HG03175 (cell line): ENCODE measurements at regions not wholly inside any gene's neighbourhood (a gene's known extent, or its start where the extent isn't known, plus 50 kb on each side); places are given as distances from the start of the nearest gene placed in this dataset.
"Not testable (repeated sequence)": the region's sequence is repeated elsewhere in the genome, so short reads cannot be mapped to it uniquely, and the experiment has no call there.

Experiments used
- ATAC-seq: cut with Tn5 transposase; IDR thresholded peaks from one replicate; pipeline ENCODE4 v1.9.1; 2021; ENCODE audit warnings: mild to moderate bottlenecking, moderate library complexity; ENCODE audit not compliant: unreplicated experiment

DNA sequence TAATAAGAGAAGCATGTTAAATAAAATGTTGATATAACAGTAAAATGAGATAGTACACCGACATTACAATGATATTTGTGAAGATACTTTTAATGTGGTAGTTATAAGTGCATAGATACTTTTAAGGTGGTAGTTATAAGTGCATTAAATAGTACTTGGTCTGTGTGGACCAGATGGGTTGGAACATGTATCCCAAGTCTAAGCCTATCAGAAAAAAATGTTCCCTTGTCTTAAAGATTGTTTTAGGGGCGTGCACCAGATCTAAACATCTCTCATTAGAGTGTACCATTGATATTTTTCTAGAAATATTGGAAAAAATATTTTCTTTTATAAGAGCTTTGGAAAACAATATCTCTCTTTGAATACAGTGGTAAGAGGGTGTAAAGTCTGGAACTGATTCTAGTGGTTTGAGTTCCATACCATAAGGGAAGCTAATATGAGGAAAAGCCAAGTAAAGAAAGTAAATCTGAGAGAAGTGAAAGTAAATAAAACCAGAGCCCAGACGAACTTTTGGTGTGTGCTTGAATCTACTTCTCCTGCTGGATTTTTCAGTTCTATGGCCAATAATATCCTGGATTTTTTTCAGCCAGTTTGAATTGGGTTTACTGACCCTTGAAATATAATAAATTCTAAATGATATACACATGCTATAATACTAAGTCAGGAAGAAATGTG is 175.3 kb downstream of the MBL2 start:
- no peak for ATAC-seq

DNA sequence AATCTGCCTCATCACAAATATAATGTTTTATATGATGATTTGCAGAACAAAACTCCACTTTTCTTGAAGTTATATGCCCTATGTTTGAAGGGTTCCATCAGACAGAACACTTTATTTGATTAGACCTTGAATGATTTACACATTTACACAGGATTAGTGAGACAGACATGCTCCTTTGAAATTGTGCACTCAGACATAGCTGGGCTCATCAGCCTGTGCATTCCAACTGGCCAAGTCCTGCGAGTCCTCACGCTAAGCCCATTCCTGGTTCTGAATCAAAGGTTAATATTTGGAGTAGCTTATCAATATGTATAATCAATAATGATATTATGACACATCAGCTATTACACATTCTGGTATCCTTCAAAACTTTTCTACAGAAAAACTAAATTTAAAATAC is 173.6 kb downstream of the MBL2 start:
- no peak for ATAC-seq

DNA sequence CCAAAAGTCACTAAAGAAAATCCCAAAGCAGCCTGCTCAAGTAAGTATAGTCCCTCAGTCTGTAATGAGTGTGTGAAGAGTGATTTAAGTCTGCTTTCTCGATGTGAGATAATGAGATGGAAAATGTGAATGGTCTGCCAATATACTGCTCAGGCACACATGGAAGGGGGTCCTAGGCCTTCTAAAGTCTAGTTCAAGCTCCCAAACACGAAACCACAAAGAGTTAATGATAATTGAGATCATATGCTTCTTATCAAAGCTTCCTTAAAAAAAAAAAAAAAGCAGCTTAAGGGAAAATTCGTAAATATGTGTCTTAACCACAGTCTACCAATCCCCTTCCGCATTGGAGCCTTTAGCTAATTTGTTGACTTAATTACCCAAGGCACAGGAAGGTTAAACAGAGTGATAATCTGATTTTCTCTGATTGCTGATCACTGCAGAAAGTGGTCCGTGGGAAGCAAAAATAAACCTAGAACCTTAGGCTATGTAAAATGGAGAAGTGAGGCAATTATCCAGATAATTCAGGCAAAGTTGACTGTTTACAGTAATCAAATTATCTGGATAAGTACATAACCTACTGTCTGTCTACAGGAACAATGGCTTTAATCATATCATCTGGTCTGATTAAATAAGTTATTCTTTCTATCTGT is 172.9 kb downstream of the MBL2 start:
- no peak for ATAC-seq

DNA sequence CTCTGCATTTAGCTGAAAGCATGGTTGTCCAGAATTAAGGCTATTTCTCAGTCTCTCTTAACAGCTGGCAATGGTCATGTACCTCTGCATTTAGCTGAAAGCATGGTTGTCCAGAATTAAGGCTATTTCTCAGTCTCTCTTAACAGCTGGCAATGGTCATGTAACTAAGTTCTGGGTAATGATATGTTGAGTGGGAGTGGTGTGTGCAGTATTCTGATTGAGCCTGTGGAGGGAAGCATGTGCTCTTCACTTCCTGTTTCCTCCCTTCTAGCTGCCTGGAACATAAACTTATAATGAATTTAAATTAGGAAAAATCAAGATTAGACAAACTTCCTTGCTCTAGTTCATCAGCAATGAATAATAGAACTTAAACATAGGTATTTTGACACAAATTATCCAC is 168.5 kb downstream of the MBL2 start:
- not testable (repeated sequence) for ATAC-seq

DNA sequence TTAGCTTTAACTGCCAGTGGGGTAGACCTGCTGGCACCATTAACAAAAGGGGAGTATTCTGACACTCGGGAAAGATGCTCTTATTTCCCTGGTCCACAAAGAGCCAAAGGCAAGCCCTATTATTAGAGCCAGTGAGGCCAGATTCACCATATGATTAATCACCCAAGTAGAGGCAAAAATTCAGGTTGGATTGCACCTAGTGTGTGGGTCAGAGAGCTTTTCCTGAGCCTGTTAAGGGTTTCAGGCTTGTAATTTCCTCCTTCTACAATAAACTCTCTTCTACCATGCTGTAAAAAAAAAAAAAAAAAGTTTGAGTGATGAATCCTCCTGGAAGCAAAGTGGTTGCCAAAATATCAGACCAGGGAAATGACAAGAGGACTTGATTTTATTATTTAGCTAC is 163.5 kb downstream of the MBL2 start:
- ATAC-seq, result no peak

DNA sequence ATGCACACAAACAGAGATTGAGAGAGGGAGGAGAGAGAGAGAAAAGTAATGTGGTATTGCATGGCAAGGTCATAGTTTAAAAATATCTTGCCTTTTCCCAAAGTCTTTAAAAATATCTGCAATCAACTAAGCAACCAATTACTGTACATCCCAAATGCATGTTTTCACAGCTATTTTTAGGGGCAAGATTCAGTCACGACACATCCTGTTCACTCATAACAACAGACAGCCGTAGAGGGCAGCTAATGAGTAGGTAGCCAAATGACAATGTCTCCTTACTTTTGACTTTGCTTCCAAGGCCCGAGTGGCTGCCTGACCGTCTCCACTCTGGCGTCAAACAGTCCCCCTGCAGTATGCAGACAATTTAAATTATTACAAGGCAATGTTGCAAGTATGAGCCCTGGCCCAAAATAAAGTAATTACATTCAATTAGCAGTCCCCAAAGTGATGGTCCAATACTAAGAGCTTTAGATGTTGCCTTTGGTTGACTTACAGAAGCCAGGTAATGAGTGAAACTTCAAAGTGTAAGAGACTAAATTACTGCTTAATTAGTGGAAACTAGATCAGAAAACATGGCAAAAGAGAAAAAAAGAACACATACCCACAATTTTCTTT is 162.9 kb downstream of the MBL2 start:
- no peak for ATAC-seq

DNA sequence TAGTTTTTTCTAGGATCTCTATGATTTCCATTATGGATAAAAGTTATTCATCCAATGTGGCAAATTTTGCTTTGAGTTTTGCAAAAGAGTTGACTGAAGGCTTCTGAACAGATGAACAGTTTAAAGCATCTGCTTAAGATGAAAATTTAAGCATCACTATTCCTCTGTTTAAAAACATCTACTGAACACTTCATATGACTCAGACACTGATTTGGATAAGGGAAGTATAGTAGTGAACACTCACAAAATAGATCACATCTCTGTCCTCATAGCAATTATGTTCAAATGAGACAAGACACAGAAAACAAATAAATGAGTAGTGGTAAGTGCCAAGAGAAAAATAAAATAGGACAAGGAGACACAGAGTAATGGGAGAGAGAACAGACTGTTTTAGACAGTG is 157.3 kb downstream of the MBL2 start:
- no peak for ATAC-seq

DNA sequence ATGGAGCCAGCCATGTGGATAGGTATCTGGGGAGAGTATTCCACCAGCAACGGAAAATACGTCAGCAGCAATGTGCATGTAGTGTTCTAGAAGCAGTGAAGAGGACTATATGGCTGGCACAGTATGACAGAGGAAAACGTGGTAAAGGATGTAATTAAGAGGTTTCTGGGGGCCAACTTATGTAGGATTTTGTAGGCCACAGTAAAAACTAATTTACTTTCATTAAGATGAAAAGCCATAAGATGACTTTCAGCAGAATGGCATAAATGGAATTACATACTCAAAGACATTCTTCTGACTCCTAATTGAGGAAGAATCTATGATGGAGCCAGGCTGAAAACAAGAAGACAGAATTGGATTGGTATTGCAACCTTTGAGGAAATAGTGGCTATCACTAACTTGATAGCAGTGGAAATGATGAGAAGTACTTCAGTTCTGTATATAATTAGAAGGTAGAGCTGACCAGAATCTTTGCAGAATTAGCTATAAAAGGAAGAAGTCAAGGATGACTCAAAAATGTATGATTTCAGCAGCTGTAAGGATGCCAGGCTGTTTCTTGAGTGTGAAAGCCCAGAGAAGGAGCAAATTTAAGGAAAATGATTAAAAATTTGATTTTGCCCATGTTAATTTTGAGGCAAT is 156.7 kb downstream of the MBL2 start:
- no peak for ATAC-seq

DNA sequence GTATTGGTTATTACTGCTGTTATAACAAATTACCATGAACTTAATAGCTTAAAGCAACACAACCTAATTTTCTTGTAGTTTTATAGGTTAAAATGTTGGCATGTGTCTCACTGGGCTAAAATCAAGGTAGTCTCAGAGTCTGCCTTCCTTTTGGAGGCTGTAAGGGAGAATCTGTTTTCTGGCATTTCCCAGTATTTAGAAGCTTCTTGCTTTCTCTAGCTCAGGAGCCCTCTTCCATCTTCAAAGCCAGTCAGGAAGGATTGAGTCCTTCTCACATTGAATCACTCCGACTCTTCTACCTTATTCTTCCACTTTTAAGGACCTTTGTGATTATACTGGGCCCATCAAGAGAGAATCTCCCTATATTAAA is 156.2 kb downstream of the MBL2 start:
- ATAC-seq, result no peak

DNA sequence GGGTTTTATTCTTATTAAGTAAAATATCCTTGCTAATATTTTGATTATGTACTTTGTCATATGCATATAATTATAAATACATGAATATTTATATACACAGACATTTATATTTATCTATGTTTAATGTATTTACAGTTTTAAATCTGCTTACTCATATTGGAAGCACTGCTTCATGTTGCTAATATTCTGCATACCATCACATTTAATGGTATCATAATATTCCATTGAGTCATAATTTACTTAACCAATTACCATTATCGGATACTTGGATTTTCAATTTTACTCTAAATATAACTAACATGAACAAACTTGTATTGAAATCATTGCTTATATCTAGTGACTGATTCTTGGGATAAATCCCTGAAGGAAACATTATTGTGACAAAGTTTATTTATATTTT is 155.2 kb downstream of the MBL2 start:
- no peak for ATAC-seq

DNA sequence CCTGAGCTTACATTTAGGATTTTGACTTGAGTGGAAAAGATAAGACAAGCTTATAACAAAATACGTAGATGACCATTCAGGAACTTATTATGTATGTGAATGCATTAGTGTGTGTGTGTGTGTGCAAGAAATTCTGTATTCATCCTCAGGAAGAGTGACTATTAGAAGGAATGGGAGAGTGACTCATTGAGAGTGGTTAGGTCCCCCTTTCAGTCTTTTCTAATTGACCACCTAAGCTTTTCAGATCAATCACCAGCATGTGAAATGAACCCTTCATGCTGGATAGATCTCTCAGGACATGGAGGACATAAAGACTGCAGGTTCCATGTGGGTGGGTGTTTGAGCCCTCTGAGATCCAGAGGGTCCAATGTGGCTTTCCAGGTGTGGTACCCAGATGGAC is 153.5 kb downstream of the MBL2 start:
- no peak for ATAC-seq

DNA sequence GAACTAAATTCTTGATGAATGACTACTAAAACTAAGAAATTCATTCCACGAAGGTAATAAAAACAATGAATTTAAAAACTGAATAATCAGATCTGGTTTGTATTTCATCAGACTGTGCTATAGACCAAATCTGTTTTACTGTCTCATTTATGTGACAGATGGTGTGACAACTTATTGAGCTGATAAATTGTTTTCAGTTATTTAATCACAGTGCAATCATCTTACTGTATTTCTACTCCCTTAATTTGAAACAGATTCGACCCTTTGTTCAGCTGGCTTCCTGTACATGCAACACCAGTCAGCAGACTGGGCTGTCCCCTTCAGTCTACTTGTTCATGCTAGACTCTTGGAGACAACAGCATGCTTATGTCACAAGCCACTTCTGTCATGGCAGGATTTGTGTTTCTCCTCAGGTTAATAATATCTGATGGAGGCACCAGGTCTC is 150.9 kb downstream of the MBL2 start:
- no peak for ATAC-seq

DNA sequence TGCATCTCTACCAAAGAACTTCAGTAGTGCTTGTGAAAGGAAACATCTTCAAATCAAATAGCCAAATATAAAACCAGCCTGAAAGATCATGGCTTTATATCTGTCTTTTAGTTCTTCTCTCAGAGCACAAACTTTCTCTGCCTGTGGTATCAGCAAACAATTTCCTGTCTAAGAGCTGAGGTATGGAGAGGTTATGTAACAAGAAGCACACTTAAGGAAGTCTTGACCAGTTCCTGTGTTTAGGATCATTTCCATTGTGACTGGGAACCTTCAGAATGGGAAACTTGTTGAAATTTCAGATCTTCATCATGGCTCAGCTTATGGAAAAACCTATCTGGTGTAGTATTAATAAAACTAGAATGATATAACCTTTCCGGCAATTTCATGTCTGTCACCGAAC is 148.8 kb downstream of the MBL2 start:
- no peak for ATAC-seq

DNA sequence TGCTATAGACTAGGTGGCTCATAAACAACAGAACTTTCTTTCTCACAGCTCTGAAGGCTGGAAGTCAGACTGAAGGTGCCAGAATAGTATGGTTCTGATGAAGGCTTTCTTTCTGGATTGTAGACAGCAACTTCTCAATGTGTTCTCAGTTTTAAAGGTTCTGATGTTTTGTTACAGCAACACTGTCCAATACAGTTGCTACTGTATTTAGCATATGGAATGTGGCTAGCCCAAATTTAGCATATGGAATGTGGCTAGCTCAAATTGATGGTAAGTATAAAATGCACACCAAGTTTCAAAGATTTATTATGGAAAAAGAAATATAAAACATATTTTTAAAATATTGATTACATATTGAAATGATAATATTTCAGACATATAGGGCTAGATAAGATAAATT is 145.3 kb downstream of the MBL2 start:
- ATAC-seq, result no peak

DNA sequence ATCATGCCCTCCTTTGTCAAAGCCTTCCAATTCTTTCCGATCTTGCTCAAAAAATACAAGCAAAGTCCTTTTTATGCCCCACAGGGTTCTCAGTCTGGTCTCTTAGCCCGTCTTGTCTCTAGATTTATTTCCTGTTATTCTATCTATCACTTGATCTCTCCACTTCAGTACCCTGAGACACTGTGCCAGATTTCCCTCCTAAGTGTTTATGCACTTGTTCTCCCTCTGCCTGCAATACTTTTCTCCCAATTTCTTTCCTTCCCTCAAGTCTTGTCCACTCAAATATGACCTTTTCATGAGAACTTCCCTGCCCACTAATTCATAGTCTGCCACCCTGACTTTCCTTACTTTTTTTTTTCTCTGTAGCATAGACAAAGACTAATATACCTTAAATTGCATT is 141.4 kb downstream of the MBL2 start:
- ATAC-seq, result no peak

DNA sequence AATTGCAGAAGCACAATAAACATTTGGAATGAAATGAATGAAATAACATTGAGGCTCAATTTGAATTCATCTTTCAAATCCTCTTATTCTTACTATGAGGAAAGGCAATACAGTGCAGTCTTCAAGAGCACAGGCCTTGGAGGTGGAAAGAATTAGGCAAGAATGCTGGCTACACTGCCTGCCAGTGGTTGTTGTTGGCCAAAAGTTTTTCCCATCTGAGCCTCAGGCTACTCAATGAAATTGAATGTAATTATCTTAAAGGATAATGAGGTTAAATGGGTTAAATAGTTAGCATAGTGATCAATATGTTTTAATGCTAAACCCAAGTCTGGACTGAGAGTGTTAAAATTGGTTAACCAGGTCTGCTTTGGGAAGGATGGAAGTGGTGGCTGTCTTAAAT is 140.9 kb downstream of the MBL2 start:
- ATAC-seq, result no peak

DNA sequence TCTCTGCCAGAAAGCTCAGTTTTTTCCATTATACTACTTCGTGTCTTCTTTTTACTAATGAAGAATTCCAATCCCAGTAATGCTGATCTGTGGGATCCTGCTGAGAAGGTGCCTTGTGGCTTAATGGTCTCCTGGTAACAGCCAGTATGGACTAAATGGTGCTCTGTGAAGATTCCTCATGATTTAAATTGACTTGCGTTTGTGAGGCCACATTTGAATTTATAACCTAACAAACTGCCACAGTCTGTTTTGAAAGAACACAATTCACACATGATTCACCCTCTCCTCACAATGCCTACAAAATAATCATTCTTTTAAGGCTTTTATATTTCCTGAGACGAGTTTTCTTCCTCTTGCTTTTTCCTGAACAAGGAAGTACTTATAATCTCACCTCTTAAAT is 140.0 kb downstream of the MBL2 start:
- ATAC-seq, result no peak

DNA sequence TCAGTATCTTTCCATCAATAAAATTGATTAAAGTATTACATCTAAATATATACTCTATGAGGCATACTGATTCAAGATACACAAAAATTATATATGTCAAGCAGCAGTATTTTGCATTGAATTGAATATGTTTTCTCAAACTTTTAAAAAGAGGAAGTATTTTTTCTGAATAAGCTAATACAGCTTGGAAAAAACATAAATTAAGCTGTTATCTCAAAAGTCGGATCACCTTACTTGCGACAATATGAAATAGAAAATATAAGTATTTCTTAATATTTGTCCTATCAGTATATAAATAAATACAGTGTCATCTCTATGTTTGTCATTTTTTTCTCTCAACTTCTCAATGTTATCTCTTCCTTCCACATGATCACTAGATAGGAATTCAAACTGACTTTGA is 139.3 kb downstream of the MBL2 start:
- ATAC-seq, result no peak

DNA sequence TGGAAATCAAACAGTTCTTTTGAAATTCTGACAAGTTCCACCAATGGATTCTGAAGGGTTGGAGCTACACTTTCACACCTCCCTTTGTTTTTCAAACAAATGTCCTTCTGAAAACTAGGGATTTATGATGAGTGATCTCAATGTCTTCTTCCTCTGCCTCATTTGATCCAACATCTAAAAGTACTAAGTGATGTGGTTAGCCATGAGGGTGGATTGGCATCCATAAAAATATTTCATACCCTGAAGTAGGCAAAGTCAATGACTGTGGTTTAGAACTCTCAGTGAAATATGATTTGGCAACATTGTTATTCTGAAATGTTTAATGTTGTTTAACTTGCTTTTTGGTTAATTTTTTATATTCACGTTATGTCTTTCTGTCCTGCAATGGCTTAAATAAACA is 136.9 kb downstream of the MBL2 start:
- ATAC-seq, result no peak

DNA sequence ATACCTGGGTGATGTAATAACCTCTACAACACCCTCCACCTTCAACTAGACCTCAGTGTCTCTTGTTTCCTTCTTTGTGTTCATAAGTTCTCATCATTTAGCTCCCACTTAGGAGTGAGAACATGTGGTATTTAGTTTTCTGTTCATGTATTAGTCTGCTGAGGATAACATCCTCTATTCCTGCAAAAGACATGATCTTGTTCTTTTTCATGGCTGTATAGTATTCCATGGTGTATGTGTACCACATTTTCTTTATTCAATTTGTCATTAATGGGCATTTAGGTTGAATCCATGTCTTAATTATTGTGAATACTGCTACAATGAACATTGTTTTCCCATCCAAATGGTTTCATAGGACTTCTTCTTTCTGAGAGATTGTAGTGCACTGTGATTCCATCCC is 135.7 kb downstream of the MBL2 start:
- ATAC-seq, result no peak

DNA sequence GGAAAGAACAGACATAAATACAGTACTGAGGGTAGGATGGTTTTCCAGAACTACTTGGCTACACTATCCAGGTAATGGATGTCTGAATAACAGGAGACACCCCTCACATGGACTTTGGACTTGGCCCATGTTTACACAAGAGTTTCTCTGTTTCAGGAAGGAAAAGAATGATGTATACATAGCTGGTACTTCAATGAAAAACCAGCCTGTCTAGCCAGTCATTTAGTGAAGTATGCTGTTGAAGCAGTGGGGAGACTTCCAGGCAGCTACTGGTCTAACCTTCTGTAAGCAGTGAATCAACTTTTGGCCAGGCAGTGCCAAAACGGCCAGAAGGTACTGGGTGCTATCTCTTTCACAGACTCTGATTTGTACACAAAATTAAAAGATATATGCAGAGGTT is 135.0 kb downstream of the MBL2 start:
- no peak for ATAC-seq

DNA sequence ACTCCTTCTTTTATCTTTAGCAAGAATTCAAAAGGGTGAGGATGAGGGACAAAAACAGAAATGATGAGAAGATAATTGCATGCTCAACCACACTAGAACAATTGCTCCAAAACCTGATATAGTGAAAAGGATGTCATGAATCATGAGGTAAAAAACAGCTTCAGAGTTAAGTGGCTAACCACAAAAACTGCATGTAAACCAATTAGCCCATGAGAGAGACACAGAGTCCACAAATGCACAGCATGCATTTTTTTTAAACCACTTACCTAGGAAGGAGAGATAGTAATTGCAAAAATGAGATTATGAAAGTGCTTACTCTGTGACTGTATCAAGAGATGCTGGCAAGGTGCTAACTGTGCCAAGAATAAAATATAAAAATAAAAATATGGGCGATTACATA is 132.9 kb downstream of the MBL2 start:
- no peak for ATAC-seq
